GM18519 (cell line): ENCODE measurements at regions not wholly inside any gene's neighbourhood (a gene's known extent, or its start where the extent isn't known, plus 50 kb on each side); places are given as distances from the start of the nearest gene placed in this dataset.

Experiments used
- ATAC-seq: cut with Tn5 transposase; IDR thresholded peaks from one replicate; pipeline ENCODE4 v1.9.1; 2021; ENCODE audit warnings: mild to moderate bottlenecking, moderate library complexity; ENCODE audit not compliant: unreplicated experiment, low FRiP score

GRCh38 chr4:100130964-100131363 is 59.3 kb downstream of the DDIT4L start:
- no peak for ATAC-seq

GRCh38 chr4:100130491-100130890 is 59.8 kb downstream of the DDIT4L start:
- no peak for ATAC-seq

GRCh38 chr4:100129774-100130173 is 60.5 kb downstream of the DDIT4L start:
- no peak for ATAC-seq

- ATAC-seq: no peak
Observed at GRCh38 chr4:100128338-100128737, 61.9 kb downstream of the DDIT4L start.

GRCh38 chr4:100124715-100125114 is 65.6 kb downstream of the DDIT4L start:
- ATAC-seq: no peak

GRCh38 chr4:100118181-100118580 is 72.1 kb downstream of the DDIT4L start:
- ATAC-seq: no peak

- ATAC-seq: no peak
Observed at GRCh38 chr4:100117750-100118149, 72.5 kb downstream of the DDIT4L start.

- no peak for ATAC-seq
Observed at GRCh38 chr4:100114909-100115308, 75.4 kb downstream of the DDIT4L start.

GRCh38 chr4:100113732-100114131 is 76.5 kb downstream of the DDIT4L start:
- ATAC-seq: no peak

- no peak for ATAC-seq
Observed at GRCh38 chr4:100113096-100113495, 77.2 kb downstream of the DDIT4L start.

- no peak for ATAC-seq
Observed at GRCh38 chr4:100109921-100110320, 80.3 kb downstream of the DDIT4L start.

GRCh38 chr4:100108869-100109268 is 81.4 kb downstream of the DDIT4L start:
- no peak for ATAC-seq

GRCh38 chr4:100106982-100107381 is 83.3 kb downstream of the DDIT4L start:
- peak; percentile 99 for ATAC-seq

- ATAC-seq: no peak
Observed at GRCh38 chr4:100103671-100104070, 86.6 kb downstream of the DDIT4L start.

GRCh38 chr4:100100985-100101384 is 89.3 kb downstream of the DDIT4L start:
- ATAC-seq: peak; percentile 66

- ATAC-seq: no peak
Observed at GRCh38 chr4:100099746-100100145, 90.5 kb downstream of the DDIT4L start.

- no peak for ATAC-seq
Observed at GRCh38 chr4:100098681-100099080, 91.6 kb downstream of the DDIT4L start.

GRCh38 chr4:100098011-100098545 is 92.2 kb downstream of the DDIT4L start:
- ATAC-seq: no peak

GRCh38 chr4:100095729-100096595 is 94.3 kb downstream of the DDIT4L start:
- peak; percentile 94 for ATAC-seq

- ATAC-seq: peak; percentile 58
Observed at GRCh38 chr4:100093091-100093866, 97.0 kb downstream of the DDIT4L start.

- no peak for ATAC-seq
Observed at GRCh38 chr4:100087743-100088142, 102.5 kb downstream of the DDIT4L start.
